ENCODE measurements at regions not wholly inside any gene's neighbourhood (a gene's known extent, or its start where the extent isn't known, plus 50 kb on each side); places are given as distances from the start of the nearest gene placed in this dataset.

DNA sequence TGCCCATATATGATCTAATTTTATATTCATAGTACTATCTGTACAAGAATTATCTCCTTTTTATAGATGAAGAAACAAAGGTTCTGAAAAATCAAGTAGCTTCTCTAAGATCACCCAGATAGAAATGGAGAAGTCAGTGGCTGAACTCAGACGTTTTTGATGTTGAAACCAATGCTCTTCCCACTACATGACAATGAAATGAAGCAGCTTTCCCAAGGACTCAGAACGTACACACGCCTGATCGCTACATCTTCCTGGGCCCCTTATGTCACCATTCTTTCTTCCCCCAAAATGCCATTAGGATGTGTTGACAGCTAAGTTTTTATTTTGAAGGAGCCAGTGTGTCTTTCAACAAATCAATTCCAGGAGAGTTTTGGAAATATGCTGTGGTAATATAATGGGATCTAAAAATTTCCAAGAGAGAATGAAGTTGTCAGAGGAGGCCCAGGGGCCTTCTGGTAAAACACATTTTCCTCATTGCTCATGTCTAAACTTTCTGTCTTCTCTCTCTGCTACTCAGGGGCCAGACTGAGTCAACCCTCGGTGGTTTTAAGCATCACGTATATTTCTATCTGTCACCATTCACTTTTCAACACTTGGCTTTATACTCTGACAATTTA is 98.1 kb upstream of the COL21A1 start:
- DNase-seq: no peak

GRCh38 chr6:56343295-56343694 is 95.9 kb upstream of the COL21A1 start:
- DNase-seq: no peak

DNA sequence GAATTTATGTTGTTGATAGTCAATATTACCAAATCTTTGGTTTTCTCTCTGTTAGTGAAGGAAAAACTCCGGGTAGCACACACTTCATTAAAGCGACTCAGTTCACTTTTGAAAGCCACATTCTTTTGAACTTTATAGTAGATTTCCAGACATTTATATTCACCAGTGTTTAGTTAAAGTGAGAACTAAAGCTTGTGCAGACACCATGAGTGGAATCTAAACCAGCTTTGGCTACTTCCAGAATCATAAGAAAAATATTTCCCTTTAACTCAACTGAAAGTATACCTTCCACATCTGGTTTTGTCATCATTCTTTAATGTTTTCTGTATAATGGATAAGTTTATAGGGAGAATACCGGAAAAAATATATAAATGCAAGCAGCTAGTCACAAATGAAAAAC is 92.1 kb upstream of the COL21A1 start:
- DNase-seq: no peak

DNA sequence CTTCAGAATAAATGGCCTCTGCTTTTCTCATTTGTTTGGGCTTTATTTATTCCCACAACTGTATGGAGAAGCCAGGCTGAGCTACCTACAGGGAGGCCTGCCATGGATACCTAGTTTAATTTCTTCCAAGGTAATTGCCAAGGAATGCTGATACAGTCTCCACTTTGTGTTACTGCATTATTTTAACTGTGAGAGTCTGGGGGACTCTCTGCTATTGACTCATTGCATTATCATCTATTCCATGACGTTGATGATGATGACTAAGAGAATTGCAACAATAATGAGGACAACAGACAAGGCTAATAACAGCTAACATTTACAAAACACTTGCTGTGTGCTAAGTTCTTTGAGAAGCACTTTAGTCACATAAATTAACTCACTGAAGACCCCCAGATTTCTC is 88.3 kb upstream of the COL21A1 start:
- DNase-seq: no peak

DNA sequence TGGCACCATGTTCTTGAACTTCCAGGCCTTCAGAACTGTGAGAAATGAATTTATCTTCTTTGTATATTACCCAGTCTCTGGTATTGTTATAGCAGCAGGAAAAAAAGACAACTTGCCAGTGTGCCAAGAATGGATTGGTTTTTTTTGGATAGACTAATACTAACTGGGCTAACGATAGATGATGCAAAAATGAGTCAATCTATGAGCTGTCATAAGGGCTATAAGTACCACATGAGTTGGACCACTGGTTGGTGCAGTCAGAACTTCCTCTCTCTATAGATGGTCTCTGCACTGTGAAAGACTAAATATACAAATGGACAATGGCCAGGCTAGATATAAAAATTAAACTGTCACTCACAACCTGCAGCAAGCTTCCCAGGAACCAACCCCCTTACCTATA is 87.6 kb upstream of the COL21A1 start:
- DNase-seq: no peak

DNA sequence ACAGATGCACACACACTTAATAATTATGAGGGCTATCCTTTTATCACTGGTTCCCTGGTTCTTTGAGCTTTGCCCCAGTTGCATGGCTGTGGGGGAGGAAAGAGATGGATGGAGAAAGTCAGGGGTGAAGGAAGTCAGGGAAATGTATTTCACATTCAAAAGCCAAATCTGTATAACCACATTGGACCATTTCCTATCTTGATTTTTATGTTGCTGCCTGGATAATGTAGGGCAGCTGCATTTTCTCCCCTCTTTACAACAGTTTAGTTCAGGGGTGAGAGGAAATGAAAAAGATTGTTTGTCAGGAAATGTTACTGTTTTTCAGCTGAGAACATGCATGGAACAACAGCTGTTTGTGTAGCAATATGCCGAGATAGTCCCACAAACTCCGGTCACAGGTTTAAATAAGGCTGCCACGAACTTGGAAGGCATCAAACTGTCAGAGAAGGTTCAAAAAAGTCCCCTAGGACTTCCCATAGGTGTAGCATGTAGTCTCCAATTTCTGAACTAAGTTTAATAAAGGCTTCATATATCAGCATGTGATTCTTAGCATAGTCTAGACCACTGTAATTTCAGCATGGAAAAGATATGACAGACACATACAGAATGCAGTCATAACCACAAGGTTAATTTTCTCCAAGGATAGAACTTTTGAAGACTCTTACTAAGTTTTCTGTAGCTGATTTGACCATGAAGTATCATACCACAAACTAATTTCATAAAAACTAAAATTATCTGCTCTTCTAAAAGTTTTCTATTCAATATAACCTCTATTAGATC is 82.1 kb upstream of the COL21A1 start:
- no peak for DNase-seq

GRCh38 chr6:56328728-56329090 is 81.3 kb upstream of the COL21A1 start:
- DNase-seq: no peak

- no peak for DNase-seq
Measured at GRCh38 chr6:56327946-56328727, 80.8 kb upstream of the COL21A1 start.

DNA sequence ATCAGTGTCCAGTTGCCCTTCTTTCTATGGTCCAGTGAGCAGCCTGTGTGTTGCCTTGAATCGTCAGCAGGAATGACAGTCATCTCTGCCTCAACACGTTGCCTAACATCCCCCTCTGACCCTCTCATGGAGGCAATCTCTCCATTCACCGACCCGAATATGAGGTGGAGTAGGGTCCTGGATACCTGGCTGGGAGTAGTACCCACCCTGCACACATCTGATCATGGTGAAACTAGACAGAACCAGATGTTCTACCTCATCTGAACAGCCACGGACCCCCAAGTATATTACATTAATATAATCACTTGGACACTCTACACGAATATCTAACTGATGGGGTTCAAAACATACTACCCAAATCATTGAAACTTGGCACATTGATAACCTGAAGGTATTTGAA is 77.0 kb upstream of the COL21A1 start:
- DNase-seq: no peak

GRCh38 chr6:56318851-56319250 is 71.5 kb upstream of the COL21A1 start:
- DNase-seq: no peak

GRCh38 chr6:56314683-56315523 is 67.5 kb upstream of the COL21A1 start:
- no peak for DNase-seq

DNA sequence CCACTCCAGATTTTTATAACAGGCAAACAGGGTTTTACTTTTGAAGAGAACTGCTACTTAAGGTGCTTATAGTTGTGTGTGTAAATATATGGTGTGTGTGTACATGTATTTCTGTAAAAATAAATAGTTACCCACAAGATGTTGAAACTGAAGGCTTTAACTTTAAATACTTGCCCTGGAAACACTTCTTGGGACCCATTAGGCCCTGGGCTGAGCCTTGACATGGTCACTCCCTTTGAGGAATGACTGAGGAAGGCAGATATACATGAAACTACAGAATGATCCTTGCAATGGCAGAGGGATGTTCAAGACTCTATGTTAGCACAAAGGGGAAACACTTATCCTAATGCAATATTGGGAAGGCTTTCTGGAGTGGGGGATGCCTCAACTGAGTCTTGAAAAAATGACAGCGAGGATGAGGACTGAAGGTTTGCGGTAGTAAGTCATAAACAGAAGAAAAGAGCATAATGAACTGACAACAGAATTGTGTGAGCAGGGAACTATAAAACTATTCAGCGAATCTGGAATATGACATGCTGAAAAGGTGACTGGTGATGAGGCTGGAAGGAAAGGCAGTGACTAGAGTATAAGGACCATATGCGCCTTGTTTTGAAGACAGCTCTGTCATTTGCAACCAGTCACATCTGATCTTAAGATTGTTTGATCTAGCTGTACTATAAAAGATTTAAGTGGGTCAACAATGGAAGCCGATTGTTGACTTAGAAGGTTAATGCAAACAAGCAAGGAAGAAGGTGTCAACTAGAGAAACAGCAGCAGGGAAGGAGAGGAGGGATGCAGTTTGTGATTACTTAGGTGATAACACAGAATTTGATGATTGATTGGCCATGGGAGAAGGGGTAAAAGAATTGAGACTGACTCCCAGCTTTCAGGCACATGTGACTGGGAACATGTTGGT is 64.4 kb upstream of the COL21A1 start:
- no peak for DNase-seq

- DNase-seq: no peak
Measured at GRCh38 chr6:56311061-56311460, 63.7 kb upstream of the COL21A1 start.

DNA sequence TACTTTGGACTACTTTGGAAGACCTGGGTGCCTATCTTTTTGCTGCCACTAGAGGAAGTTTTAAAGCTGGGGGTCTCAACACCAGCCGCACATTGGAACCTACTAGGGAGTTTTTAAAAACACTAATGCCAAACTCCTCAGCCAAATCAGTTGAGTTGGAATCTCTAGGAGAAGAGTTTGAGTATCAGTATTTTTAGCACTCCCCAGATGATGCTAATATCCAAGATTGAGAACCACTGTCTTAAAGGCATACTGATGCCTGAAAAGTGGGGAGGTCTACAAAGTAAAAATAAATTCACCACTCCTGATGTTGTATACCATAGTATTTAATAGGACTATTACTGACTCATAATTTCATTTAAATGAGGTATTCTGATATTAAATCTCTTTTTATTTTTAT is 62.9 kb upstream of the COL21A1 start:
- no peak for DNase-seq

DNA sequence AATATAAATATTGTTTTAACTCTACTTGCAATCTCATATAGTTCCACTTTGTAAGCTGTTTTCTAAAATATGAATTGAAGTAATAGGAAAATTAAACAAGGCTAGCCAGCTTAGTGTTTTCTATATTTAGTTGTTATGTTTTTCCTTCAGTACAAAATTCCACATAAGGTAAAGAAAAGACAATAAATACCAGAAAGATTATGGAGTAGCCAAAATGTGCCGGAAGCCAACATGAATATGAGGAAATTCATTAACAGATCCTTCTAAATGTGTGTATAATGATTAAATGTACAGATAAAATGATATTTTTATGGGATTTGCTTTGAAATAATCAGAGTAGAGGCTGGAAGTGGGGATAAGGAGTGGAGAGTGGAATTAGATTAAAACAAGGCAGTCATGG is 52.5 kb upstream of the COL21A1 start:
- no peak for DNase-seq

- DNase-seq: no peak
Measured at GRCh38 chr6:56297022-56297989, 49.9 kb upstream of the COL21A1 start.
